ENCODE measurements at regions not wholly inside any gene's neighbourhood (a gene's known extent, or its start where the extent isn't known, plus 50 kb on each side); places are given as distances from the start of the nearest gene placed in this dataset.

DNA sequence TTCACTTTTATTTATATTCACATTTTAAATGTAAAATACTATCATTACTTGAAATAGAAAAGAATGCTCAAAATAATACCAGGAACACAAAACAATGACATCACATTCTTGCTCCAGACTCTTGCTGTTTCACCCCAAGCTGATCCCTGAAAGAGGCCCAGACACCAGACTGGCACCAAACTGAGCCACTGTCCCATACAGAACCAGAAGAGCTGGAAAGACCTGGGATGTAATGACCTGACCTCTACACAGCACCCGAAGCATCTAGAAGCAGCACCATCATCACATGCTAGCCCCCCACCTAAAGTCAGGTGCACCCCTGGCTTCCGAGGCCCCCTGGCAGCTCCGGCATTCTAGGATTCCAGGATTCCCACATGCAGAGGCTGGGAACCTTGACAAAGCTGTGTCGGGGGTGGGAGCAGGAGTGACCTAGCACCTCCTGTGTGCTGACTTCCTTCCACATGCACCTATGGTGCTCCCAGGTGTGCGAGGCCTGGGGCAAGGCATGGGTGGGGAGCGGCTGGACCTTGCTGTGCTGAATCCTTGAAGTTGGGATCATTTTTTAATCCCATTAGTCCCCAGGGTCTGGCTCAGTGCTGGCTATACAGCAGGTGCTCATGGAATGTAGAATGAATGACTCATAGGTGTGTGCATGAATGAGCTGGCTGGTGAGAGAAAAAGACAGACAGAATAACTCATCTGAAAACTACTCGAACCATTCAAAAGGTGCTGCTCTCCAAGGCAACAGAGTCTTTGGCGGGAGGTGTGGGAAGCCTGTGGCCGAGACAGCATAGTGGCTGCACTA lies 144.7 kb upstream of the IQSEC1 start:
- TF ChIP-seq, protein P1, sequence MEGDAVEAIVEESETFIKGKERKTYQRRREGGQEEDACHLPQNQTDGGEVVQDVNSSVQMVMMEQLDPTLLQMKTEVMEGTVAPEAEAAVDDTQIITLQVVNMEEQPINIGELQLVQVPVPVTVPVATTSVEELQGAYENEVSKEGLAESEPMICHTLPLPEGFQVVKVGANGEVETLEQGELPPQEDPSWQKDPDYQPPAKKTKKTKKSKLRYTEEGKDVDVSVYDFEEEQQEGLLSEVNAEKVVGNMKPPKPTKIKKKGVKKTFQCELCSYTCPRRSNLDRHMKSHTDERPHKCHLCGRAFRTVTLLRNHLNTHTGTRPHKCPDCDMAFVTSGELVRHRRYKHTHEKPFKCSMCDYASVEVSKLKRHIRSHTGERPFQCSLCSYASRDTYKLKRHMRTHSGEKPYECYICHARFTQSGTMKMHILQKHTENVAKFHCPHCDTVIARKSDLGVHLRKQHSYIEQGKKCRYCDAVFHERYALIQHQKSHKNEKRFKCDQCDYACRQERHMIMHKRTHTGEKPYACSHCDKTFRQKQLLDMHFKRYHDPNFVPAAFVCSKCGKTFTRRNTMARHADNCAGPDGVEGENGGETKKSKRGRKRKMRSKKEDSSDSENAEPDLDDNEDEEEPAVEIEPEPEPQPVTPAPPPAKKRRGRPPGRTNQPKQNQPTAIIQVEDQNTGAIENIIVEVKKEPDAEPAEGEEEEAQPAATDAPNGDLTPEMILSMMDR (IDR thresholded peaks at IDR 0.05; ENCODE audit: low read depth, low read length, poor library complexity, severe bottlenecking), result no peak
- TF ChIP-seq EZH2phosphoT487 (IDR thresholded peaks at IDR 0.05; ENCODE audit: borderline replicate concordance, low read length), result no peak
